ENCODE measurements at regions not wholly inside any gene's neighbourhood (a gene's known extent, or its start where the extent isn't known, plus 50 kb on each side); places are given as distances from the start of the nearest gene placed in this dataset.

- no peak for DNase-seq
Observed at GRCh38 chr7:85659364-85659763, 472.5 kb upstream of the SEMA3D start.

GRCh38 chr7:85655252-85655651 is 468.4 kb upstream of the SEMA3D start:
- DNase-seq = no peak

GRCh38 chr7:85644272-85644671 is 457.4 kb upstream of the SEMA3D start:
- no peak for DNase-seq

GRCh38 chr7:85641331-85641730 is 454.5 kb upstream of the SEMA3D start:
- DNase-seq = no peak

- no peak for DNase-seq
Observed at GRCh38 chr7:85638394-85638793, 451.5 kb upstream of the SEMA3D start.

GRCh38 chr7:85634951-85635350 is 448.1 kb upstream of the SEMA3D start:
- no peak for DNase-seq

GRCh38 chr7:85630904-85631600 is 444.2 kb upstream of the SEMA3D start:
- no peak for DNase-seq

GRCh38 chr7:85627791-85628586 is 441.1 kb upstream of the SEMA3D start:
- DNase-seq = no peak

GRCh38 chr7:85622059-85622458 is 435.2 kb upstream of the SEMA3D start:
- no peak for DNase-seq

GRCh38 chr7:85620936-85621685 is 434.3 kb upstream of the SEMA3D start:
- DNase-seq = no peak

- DNase-seq = no peak
Observed at GRCh38 chr7:85619236-85619635, 432.4 kb upstream of the SEMA3D start.

GRCh38 chr7:85614684-85615083 is 427.8 kb upstream of the SEMA3D start:
- DNase-seq = no peak

GRCh38 chr7:85612514-85612913 is 425.7 kb upstream of the SEMA3D start:
- DNase-seq = no peak

- DNase-seq = no peak
Observed at GRCh38 chr7:85608804-85609203, 421.9 kb upstream of the SEMA3D start.

- no peak for DNase-seq
Observed at GRCh38 chr7:85602196-85602595, 415.3 kb upstream of the SEMA3D start.

- DNase-seq = no peak
Observed at GRCh38 chr7:85600395-85600794, 413.5 kb upstream of the SEMA3D start.

GRCh38 chr7:85596827-85597226 is 410.0 kb upstream of the SEMA3D start:
- DNase-seq = no peak

- DNase-seq = no peak
Observed at GRCh38 chr7:85595750-85596178, 408.9 kb upstream of the SEMA3D start.

- no peak for DNase-seq
Observed at GRCh38 chr7:85593355-85593754, 406.5 kb upstream of the SEMA3D start.

GRCh38 chr7:85587785-85588184 is 400.9 kb upstream of the SEMA3D start:
- DNase-seq = no peak

- no peak for DNase-seq
Observed at GRCh38 chr7:85586091-85586490, 399.2 kb upstream of the SEMA3D start.

- no peak for DNase-seq
Observed at GRCh38 chr7:85583131-85583953, 396.5 kb upstream of the SEMA3D start.
